GM10248 (cell line): ENCODE measurements at regions not wholly inside any gene's neighbourhood (a gene's known extent, or its start where the extent isn't known, plus 50 kb on each side); places are given as distances from the start of the nearest gene placed in this dataset.

ENCODE experiments used
- CTCF ChIA-PET: fragments of 300-600 bp; sonication (Branson Sonifier 250); formaldehyde crosslinking; extraction: SDS; loops from one replicate; lab custom pipeline; 2021; ENCODE audit warnings: antibody characterized with exemption; lab: Yijun Ruan, JAX
- POLR2A ChIA-PET: fragments of 350-650 bp; sonication (Branson Sonifier 250); formaldehyde crosslinking; extraction: SDS; loops from one replicate; lab custom pipeline; 2020; ENCODE audit warnings: antibody characterized with exemption; lab: Yijun Ruan, JAX
- DNase-seq: peaks from one replicate; pipeline ENCODE4 v3.0.0; 2012; ENCODE audit errors: extremely low spot score
- CTCF ChIP-seq: IDR thresholded peaks from 2 replicates; pipeline ENCODE4 v1.5.1; 2012; ENCODE audit warnings: mild to moderate bottlenecking, low read depth; ENCODE audit errors: extremely low read depth, missing control alignments, control extremely low read depth

GRCh38 chr3:164641071-164641470 lies 437.2 kb downstream of the SI start:
- ChIA-PET CTCF (no interaction called here), POLR2A (no interaction called here)
- DNase-seq: no peak
- TF ChIP-seq CTCF: no peak

GRCh38 chr3:164640591-164640990 lies 437.7 kb downstream of the SI start:
- ChIA-PET POLR2A (no interaction called here), CTCF (no interaction called here)
- no peak for TF ChIP-seq CTCF
- no peak for DNase-seq

- no peak for TF ChIP-seq CTCF
- no peak for DNase-seq
- POLR2A ChIA-PET: no interaction called here
- CTCF ChIA-PET: no interaction called here
Measured at GRCh38 chr3:164620956-164621355, 457.3 kb downstream of the SI start.

- no peak for DNase-seq
- POLR2A ChIA-PET: no interaction called here
- CTCF ChIA-PET: no interaction called here
- no peak for TF ChIP-seq CTCF
Measured at GRCh38 chr3:164620423-164620822, 457.9 kb downstream of the SI start.

- ChIA-PET POLR2A (no interaction called here), CTCF (no interaction called here)
Measured at GRCh38 chr3:164612751-164613150, 465.5 kb downstream of the SI start.

GRCh38 chr3:164608554-164609276 lies 469.6 kb downstream of the SI start:
- CTCF ChIA-PET: interaction anchor here (1.2 kb wide), 1 partner anchor 16 kb away, joined by 3 read pairs; no protein-coding TSS in a partner anchor
- POLR2A ChIA-PET: no interaction called here
- no peak for DNase-seq
- TF ChIP-seq CTCF: no peak

More at GRCh38 chr3:164612751-164613150, 465.5 kb downstream of the SI start:
- no peak for TF ChIP-seq CTCF
- no peak for DNase-seq

- ChIA-PET POLR2A (no interaction called here), CTCF (no interaction called here)
- no peak for DNase-seq
- TF ChIP-seq CTCF: no peak
Measured at GRCh38 chr3:164604687-164605086, 473.6 kb downstream of the SI start.
